Eye (tissue), 1 donor: ENCODE measurements at regions not wholly inside any gene's neighbourhood (a gene's known extent, or its start where the extent isn't known, plus 50 kb on each side); places are given as distances from the start of the nearest gene placed in this dataset.
"Not testable (repeated sequence)": the region's sequence is repeated elsewhere in the genome, so short reads cannot be mapped to it uniquely, and the experiment has no call there.

Experiments
- DNase-seq: peaks from one replicate; pipeline ENCODE4 v3.0.0-alpha.2; 2015

DNA sequence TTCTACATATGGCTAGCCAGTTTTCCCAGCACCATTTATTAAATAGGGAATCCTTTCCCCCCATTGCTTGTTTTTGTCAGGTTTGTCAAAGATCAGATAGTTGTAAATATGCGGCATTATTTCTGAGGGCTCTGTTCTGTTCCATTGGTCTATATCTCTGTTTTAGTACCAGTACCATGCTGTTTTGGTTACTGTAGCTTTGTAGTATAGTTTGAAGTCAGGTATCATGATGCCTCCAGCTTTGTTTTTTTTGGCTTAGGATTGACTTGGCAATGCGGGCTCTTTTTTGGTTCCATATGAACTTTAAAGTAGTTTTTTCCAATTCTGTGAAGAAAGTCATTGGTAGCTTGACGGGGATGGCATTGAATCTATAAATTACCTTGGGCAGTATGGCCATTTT, 60.0 kb upstream of the GPC3 start:
- DNase-seq = not testable (repeated sequence)

DNA sequence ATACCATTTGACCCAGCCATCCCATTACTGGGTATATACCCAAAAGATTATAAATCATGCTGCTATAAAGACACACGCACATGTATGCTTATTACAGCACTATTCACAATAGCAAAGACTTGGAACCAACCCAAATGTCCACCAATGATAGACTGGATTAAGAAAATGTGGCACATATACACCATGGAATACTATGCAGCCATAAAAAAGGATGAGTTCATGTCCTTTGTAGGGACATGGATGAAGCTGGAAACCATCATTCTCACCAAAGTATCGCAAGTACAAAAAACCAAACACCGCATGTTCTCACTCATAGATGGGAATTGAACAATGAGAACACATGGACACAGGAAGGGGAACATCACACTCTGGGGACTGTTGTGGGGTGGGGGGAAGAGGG, 81.7 kb upstream of the GPC3 start:
- not testable (repeated sequence) for DNase-seq

DNA sequence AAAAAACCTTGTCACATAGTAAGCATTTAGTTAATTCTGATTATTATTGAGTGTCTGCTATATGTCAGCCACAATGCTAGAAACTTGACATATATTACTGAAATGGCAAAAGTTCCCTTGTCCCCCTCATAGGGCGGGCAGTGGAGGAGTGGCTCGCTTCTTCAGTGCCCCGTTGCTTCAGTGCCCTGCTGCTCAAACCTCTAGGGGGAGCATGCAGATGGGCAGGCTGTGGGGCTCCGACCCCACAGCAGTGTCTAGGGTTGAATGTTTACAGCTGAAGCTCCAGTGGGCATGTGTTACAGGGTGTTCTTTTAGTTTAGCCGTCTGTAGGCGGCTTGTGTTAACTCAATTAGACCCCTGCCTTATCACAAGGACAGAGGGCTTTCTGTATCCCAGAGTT, 86.5 kb upstream of the GPC3 start:
- DNase-seq = not testable (repeated sequence)

DNA sequence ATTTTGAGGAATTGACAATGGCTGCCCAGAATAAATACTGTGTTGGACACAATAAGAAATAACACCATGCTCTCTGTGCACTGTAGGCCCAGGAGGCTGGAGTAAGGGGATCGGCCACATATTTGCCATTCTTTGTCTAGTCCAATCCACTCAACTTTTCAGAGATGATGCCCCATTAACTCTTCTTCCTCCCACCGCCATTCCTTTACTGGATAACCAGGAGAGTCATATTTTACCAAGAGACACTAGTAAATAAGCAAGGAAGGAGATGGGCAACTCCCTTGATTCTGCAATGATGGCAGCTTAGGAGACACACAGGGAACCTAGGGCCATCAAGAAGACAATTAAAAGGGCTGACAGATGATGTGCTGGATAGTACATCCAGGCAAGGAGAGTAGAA, 87.9 kb upstream of the GPC3 start:
- no peak for DNase-seq

DNA sequence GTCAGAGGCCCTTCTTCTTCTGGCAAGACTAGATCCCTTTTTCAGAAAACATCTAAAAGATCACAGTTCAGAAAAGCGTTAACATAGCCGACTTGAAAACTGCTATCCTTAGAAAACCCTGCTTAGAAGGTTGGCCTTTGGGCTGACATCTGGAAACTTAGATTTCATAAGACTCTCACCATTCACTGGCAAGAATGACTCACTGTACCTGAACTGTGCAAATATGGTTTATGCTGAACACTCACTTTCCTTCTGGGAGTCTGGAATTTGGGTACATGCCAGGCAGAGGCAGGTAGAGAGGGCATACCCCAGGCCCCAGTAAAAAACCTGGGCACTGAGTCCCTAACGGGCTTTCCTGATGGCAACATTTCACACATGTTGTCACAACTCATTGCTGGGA, 88.8 kb upstream of the GPC3 start:
- DNase-seq = no peak

DNA sequence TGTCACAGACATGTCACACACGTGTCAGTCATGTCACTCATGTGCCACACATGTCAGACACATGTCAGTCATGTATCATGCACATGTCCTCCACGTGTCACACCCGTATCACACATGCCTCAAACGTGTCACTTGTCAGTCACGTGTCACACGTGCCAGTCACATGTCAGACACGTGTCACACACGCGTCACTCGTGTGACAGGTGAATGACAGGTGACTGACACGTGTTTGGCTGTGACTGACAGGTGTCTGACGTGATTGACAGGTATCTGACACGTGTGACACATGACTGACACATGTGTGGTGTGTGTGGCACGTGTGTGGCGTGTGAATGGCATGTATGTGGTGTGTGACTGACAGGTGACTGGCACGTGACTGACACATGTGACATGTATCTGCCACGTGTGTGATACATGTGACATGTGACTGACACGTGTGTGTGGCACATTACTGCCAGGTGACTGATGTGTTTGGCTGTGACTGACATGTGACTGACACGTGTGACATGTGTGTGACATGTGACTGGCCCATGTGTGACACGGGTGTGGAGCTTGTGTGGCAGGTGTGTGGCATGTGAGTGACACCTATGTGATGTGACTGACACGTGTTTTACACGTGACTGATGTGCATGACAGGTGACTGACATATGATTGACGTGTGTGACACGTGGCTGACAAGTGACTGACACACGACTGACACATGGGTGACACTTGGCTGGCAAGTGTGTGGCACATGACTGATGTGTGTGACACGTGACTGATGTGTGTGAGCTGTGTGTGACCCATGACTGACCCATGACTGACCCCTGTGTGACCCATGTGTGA, 90.7 kb upstream of the GPC3 start:
- DNase-seq = peak; percentile 13

DNA sequence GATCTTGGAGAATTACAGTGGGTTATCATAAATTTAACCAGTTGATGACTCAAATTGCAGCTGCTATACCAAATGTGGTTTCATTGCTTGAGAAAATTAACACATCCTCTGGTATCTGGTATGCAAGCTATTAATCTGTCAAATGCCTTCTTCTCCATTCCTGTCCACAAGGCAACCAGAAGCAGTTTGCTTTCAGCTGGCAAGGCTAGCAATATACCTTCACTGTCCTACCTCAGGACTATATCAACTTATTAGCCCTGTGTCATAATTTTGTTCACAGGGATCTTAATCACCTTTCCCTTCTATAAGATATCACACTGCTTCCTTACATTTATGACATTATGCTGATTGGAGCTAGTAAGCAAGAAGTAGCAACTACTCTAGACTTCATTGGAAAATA, 110.0 kb upstream of the GPC3 start:
- no peak for DNase-seq

DNA sequence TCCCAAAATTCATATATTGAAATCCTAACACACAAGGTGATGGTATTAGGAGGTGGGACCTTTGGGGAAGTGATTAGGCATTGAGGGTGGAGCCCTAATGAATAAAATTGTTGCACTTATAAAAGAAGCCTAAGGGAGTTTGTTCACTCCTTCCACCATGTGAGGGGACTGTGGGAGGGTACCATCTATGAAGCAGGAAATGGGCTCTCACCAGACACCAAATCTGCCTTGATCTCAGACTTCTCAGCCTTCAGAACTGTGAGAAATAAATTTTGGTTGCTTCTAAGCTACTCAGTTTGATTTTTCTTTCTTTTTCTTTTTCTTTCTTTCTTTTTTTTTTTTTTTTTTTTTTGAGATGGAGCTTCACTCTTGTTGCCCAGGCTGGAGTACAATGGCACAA, 116.2 kb upstream of the GPC3 start:
- no peak for DNase-seq

DNA sequence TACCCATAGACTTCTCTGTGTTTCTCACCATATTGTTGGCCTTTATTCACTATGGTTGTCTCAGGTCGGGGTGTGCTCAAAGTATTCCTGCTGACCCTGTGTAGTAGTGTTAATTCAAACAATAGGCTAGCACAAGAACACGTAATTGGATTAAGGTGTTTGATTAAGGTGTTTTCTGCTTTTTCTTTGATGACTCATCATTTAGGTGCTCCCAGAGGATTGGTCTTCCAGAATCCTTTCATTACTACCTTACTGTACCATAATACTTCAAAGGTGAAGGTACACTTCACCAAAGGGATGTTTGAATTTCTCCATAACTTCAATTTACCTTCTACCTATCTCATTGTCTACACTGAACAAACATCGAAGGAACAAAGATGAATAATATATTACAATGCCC, 121.7 kb upstream of the CCDC160 start:
- no peak for DNase-seq

DNA sequence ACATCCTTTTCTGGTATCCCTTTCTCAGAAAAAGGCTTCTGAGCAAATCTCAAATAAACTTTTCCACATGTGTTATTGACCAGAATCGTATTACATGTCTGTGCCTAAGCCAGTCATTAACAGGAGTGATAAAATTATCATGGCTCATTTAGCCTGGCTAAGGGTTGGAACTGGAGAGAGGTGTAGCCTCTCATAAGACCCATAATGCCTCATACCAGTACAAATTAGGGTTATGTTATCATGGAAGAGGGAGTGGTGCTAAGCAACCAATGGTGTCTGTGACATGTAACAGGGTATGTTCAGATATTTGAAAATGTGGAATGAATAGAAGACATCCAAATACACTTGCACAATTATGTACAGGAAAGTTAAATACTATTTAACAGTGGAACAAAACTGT, 99.6 kb upstream of the CCDC160 start:
- no peak for DNase-seq

DNA sequence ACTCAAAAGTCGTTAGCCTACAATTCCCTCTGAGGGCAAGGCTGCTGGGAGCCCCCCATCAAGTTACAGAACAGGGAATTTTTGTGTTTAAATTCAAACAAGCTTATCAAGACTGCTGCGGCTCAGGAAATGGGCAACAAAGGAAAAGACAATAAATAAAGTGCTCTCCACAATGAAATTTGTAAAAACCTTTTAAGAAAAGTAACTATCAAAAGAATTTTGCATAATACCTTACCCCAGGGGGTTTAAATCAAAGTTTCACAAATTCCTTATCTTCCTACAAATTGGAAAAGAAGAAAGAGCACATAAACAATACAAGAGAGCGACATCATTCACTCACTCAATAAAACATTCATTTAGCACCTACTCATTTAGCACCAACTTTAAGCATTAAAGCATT, 97.9 kb upstream of the CCDC160 start:
- DNase-seq = no peak

DNA sequence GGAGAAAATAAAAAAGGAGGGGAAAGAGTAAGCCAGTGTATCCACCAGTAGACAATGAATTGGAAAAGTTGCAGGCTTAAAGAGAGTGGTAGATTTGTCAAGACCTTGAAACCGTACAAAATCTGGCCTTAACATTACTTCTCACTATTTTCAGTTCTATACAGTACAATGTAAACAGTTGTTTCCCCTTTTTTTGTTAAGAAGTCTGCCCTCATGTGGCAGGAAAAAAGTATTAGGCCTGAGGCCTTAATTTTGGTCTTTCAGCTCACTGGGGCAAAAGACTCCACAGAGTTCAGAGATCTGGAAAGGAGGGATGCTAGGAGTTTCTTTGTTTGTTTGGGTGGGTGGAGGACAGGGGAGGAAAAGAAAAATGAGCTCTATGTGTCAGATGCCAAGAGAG, 92.8 kb upstream of the CCDC160 start:
- peak; percentile 16 for DNase-seq

DNA sequence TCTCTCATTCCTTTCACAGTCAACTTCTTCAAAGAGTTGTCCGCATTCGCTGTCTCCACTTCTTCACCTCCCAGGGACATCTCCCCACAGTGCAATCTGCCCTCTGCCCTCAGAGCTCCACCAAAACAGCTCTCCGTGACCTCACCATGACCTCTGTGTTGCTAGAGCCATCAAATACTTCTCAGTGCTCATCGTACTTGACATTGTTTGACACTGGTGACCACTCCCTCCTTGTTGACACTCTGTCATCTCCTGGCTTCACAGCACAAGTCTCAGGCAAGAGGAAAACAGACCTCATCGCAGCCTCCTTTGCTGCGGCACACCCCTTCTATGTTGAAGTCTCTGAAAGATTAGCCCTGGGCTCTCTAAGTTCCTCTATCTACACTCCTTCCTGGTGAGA, 90.5 kb upstream of the CCDC160 start:
- peak; percentile 42 for DNase-seq

DNA sequence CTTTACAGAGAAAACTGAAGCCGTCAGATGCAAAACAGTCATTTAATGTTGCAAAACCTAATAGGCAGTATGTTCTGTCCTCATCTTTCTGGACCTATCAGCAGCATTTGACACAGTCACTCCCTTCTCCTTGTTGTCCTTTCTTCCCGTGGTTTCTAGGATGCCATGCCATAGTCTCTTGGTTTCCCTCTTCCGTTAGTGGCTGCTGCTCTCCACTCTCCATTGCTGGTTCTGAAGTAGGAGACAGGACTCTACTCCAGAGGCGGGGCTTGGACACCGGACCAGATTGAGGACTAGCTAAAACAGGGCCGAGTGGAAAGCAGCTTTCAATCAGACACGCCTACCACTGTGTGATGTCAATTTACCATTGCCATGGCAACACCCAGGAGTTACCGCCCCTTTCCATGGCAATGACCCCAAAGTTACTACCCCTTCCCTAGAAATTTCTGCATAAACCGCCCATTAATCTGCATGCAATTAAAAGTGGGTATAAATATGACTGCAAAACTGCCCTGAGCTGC, 88.8 kb upstream of the CCDC160 start:
- no peak for DNase-seq

DNA sequence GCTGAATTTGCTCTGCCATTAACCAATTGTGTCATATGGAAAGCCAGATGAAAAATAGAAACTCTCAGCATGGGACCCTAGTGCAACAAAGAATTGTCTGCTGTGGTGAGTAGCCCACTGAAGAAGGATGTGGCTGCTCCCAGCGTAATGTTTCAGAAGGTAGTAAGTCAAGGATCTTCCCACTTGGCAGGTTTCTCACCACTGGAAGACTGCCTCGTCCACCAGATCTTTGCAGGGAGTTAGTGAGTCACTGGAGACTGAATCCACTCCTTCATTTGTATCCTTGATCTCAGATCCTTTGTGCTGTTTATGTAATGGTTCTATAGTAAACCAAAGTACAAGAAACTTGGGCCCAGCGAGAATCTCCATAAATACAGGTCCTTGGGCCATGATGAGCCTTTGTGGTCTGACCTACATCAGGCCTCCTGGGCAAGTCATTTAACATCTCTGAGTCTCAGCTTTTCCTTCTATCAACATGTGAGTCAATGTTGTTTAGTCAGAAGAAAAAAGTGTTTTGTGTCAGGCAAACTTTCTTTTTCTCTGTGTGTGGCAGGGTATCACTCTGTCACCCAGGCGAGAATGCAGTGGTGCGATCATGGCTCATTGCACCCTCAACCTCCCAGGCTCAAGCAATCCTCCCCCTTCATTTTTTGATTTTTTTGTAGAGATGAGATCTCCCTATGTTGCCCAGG, 78.0 kb upstream of the CCDC160 start:
- DNase-seq = no peak

DNA sequence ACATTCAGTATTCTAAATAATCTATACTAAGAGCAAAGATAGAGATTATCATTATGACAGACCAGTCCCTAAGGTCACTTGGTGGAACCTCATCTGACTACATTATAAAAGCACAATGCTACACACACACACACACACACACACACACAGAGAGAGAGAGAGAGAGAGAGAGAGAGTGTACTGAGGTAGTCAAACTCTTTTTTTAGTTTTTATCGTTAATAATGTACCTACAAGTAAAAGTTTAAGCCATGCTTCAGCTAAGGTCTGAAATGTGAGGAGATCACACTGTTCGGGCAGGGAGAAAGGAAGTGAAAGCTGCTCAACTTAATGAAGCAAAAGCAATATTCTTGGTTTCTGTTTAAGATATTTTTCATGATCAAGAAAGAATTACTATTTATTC, 75.8 kb upstream of the CCDC160 start:
- no peak for DNase-seq

DNA sequence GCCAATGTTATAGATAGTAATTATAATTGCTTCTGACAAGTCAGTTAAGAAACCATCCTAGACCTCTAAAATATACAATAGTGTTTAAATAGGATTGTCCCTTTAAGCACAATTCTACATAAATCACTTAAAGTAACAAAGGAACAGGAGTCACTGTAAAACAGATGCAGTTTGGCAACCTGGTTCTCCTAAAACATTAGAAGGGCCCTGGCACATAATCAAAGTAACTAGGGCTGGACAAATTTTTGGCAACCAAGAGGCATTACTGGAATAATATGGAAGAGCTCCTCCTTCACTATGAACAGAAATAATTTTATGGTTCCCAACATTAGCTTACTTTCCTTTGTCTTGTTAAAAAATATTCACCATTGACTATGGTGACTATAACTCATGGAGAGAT, 75.0 kb upstream of the CCDC160 start:
- DNase-seq = no peak

DNA sequence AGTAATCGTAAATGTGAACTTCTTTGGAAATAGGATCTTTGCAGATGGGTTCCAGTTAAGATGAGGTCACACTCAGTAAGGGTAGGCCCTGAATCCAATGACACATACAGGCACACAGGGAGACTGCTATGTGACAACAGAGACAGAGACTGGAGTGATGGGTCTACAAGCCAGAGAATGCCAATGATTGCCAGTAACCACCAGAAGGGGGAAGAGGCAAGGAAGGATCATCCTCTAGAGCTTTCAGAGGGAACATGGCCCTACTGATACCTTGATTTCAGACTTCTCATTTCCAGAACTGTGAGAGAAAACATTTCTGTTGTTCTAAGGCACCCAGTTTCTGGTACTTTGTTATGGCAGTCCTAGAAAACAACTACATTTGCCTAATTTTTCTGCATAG, 73.1 kb upstream of the CCDC160 start:
- DNase-seq = no peak

DNA sequence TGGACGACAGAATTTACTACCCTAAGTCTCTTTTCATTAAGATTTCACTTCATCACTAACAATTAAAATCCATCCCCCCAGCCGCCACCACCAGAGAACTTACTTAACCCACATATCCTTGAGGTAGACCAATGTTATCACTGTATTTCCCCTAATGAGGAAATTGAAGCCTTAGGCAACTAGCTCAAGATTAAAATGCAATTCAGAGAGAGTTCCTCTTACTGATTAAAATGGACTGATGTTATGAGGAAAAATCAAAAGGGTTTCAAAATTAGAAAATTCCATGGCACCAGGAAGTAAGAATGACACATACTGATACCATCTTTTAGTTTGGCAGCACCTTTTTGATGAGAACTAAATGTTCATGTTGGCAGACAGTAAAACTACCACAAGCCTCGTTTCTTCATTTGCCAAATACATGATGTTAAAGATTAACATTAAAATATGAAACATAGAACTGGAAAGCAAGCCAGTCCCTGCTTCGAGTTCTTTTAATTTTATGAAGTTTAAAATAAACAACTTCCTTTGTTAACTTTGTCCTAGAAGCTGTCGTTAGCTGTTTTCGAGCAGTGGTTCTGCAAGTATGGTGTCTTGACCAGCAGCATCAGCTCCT, 69.3 kb upstream of the CCDC160 start:
- no peak for DNase-seq

DNA sequence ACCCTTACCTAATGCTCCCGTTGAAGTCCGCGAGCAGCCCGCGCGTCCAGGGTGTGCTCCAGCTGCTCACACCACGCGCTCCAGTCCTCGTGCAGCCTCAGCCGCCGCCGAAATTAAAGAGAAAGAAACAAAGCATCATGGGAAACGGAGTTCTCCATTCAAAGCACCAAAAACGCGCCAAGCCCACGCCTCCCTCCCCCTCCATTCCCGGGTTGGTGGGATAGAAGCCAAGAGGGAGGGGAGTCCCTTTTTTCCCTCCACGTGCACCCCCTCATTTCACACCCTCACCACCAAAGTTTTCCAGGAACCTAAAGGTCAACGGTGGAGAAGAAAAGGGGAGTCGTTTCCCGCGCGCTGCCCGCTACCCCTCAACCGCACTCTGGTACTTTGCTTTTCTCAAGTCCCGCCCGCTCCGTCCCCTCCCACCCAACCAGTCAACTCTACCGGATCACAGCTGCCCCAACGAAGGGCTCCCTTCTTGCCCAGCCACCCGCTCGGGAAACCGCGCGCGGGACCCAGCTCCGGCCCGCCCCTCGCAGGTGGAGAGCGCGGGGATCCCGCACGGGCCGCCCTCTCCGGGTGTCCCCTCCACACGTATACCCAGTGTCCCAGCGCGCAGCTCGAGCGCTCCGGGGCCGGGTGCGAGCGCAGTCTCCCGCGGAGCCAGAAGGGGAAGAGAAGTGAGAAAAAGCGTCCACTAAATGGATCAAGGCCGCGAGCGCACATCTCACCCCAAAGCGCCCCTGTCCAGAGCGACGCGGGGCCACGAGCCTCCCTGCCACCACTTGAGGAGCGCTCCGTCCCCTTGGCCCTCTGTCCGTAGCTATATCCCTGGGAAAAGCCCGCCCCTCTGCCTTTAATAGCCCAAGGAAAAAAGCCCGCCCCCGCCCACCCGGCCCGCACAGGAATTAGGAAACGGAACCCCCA, 65.1 kb upstream of the CCDC160 start:
- DNase-seq = peak; percentile 83

DNA sequence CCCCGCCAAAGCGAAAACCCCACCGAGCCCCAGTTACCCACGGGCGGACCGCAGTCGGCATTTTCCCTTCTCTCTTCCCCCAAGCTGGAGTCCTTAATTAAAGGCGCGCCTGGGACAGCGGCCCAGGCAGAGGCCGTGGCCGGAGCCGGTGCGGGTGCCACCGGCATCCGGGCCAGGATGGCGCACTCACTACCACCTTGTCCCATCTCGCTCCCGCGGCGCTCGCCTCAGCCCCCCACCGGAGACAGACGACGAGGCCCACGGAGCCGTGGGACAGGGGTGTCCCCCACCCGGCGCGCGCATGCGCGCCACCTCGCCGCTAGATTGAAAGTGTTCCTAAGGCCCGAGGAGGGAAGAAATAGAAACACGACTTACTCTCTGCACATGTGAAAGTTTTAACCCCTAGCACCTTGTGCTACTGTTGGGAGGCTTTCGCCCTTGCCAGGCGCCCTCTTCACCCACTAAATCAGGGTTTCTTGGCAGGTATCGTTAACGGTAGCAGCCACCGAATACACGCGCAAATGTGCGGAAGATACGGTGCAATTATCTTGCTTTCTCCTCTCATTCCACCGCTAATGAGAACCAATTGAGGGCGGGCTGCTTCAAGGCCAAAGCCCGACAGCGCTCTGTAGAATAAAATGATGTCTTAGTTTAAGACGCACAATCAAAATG, 64.3 kb upstream of the CCDC160 start:
- peak; percentile 55 for DNase-seq
